SK-N-SH treated with all-trans-retinoic acid at 6 μM for 48 hours (cell line): ENCODE measurements at regions not wholly inside any gene's neighbourhood (a gene's known extent, or its start where the extent isn't known, plus 50 kb on each side); places are given as distances from the start of the nearest gene placed in this dataset.

Experiments used
- ARNTL ChIP-seq: fragments of 450-650 bp; formaldehyde crosslinking; IDR thresholded peaks from 2 replicates; pipeline ENCODE4 v1.5.0; 2020; ENCODE audit warnings: low read depth, mild to moderate bottlenecking, moderate library complexity, borderline replicate concordance
- ESRRG ChIP-seq: fragments of 250-450 bp; sonication (Bioruptor Pico); IDR thresholded peaks from 2 replicates; pipeline ENCODE4 v1.6.1; 2021; ENCODE audit warnings: mild to moderate bottlenecking
- ISL1 ChIP-seq: fragments of 250-450 bp; sonication (Bioruptor Pico); IDR thresholded peaks from 2 replicates; pipeline ENCODE4 v2.1.2; 2022; ENCODE audit warnings: mild to moderate bottlenecking, moderate library complexity
- TOX ChIP-seq: fragments of 250-450 bp; sonication (Bioruptor Pico); IDR thresholded peaks from 2 replicates; pipeline ENCODE4 v1.8.0; 2021; ENCODE audit warnings: mild to moderate bottlenecking, moderate library complexity, borderline replicate concordance
- ZFP3 ChIP-seq: fragments of 250-450 bp; sonication (Bioruptor Pico); IDR thresholded peaks from 2 replicates; pipeline ENCODE4 v1.5.0; 2020; ENCODE audit warnings: mild to moderate bottlenecking, moderate library complexity
- ZFP30 ChIP-seq: fragments of 450-650 bp; formaldehyde crosslinking; IDR thresholded peaks from 2 replicates; pipeline ENCODE4 v1.5.0; 2022; ENCODE audit warnings: mild to moderate bottlenecking, moderate library complexity
- ZNF70 ChIP-seq: fragments of 450-650 bp; formaldehyde crosslinking; IDR thresholded peaks from 2 replicates; pipeline ENCODE4 v1.5.0; 2020; ENCODE audit warnings: mild to moderate bottlenecking, moderate library complexity
- TF ChIP-seq, protein P1 (sequence below): fragments of 250-450 bp; sonication (Bioruptor Pico); IDR thresholded peaks from 2 replicates; pipeline ENCODE4 v1.5.0; 2020; ENCODE audit warnings: mild to moderate bottlenecking, moderate library complexity
- TF ChIP-seq, protein P2 (sequence below): fragments of 250-450 bp; sonication (Bioruptor Pico); IDR thresholded peaks from 2 replicates; pipeline ENCODE4 v1.8.0; 2020; ENCODE audit warnings: mild to moderate bottlenecking, moderate library complexity, borderline replicate concordance
- TF ChIP-seq, protein P3 (sequence below): fragments of 250-450 bp; sonication (Bioruptor Pico); IDR thresholded peaks from 2 replicates; pipeline ENCODE4 v1.8.0; 2021; ENCODE audit warnings: low read depth, mild to moderate bottlenecking, moderate library complexity, borderline replicate concordance
- TF ChIP-seq, protein P4 (sequence below): fragments of 250-450 bp; sonication (Bioruptor Pico); IDR thresholded peaks from 2 replicates; pipeline ENCODE4 v1.5.1; 2020; ENCODE audit warnings: low read depth, mild to moderate bottlenecking, moderate library complexity

DNA sequence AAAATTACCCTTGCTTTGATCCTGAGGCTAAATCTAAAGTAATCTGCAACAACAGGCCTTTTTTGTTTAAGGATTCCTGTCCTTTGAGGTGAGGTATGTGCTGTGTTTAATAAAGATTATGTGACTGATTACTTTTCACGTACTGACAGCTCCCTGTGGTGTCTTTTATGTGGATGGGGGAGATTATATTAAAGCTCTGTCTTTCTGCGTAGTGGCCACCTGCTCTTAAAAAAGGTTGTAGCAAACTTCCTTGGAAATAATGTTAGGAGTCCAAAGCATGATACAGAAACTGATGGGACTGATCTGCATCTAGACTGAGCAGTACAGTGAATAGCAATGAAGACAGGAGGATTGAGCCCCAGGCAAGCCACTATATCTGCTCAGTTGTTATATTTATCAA, 453.0 kb upstream of the GOLIM4 start:
- TF ChIP-seq, protein P1, sequence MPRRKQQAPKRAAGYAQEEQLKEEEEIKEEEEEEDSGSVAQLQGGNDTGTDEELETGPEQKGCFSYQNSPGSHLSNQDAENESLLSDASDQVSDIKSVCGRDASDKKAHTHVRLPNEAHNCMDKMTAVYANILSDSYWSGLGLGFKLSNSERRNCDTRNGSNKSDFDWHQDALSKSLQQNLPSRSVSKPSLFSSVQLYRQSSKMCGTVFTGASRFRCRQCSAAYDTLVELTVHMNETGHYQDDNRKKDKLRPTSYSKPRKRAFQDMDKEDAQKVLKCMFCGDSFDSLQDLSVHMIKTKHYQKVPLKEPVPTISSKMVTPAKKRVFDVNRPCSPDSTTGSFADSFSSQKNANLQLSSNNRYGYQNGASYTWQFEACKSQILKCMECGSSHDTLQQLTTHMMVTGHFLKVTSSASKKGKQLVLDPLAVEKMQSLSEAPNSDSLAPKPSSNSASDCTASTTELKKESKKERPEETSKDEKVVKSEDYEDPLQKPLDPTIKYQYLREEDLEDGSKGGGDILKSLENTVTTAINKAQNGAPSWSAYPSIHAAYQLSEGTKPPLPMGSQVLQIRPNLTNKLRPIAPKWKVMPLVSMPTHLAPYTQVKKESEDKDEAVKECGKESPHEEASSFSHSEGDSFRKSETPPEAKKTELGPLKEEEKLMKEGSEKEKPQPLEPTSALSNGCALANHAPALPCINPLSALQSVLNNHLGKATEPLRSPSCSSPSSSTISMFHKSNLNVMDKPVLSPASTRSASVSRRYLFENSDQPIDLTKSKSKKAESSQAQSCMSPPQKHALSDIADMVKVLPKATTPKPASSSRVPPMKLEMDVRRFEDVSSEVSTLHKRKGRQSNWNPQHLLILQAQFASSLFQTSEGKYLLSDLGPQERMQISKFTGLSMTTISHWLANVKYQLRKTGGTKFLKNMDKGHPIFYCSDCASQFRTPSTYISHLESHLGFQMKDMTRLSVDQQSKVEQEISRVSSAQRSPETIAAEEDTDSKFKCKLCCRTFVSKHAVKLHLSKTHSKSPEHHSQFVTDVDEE: no peak
- TF ChIP-seq ARNTL (CRISPR knock-in tag): no peak
- TF ChIP-seq, protein P2, sequence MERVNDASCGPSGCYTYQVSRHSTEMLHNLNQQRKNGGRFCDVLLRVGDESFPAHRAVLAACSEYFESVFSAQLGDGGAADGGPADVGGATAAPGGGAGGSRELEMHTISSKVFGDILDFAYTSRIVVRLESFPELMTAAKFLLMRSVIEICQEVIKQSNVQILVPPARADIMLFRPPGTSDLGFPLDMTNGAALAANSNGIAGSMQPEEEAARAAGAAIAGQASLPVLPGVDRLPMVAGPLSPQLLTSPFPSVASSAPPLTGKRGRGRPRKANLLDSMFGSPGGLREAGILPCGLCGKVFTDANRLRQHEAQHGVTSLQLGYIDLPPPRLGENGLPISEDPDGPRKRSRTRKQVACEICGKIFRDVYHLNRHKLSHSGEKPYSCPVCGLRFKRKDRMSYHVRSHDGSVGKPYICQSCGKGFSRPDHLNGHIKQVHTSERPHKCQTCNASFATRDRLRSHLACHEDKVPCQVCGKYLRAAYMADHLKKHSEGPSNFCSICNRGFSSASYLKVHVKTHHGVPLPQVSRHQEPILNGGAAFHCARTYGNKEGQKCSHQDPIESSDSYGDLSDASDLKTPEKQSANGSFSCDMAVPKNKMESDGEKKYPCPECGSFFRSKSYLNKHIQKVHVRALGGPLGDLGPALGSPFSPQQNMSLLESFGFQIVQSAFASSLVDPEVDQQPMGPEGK (CRISPR knock-in tag): no peak
- TF ChIP-seq, protein P3, sequence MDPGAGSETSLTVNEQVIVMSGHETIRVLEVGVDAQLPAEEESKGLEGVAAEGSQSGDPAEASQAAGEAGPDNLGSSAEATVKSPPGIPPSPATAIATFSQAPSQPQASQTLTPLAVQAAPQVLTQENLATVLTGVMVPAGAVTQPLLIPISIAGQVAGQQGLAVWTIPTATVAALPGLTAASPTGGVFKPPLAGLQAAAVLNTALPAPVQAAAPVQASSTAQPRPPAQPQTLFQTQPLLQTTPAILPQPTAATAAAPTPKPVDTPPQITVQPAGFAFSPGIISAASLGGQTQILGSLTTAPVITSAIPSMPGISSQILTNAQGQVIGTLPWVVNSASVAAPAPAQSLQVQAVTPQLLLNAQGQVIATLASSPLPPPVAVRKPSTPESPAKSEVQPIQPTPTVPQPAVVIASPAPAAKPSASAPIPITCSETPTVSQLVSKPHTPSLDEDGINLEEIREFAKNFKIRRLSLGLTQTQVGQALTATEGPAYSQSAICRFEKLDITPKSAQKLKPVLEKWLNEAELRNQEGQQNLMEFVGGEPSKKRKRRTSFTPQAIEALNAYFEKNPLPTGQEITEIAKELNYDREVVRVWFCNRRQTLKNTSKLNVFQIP (CRISPR knock-in tag): no peak
- no peak for TF ChIP-seq ZFP30 (CRISPR knock-in tag)
- TF ChIP-seq, protein P4, sequence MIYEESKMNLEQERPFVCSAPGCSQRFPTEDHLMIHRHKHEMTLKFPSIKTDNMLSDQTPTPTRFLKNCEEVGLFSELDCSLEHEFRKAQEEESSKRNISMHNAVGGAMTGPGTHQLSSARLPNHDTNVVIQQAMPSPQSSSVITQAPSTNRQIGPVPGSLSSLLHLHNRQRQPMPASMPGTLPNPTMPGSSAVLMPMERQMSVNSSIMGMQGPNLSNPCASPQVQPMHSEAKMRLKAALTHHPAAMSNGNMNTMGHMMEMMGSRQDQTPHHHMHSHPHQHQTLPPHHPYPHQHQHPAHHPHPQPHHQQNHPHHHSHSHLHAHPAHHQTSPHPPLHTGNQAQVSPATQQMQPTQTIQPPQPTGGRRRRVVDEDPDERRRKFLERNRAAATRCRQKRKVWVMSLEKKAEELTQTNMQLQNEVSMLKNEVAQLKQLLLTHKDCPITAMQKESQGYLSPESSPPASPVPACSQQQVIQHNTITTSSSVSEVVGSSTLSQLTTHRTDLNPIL (CRISPR knock-in tag): no peak
- TF ChIP-seq ZFP3: no peak
- TF ChIP-seq ESRRG (CRISPR knock-in tag): no peak
- no peak for TF ChIP-seq ZNF70
- TF ChIP-seq ISL1: no peak
- no peak for TF ChIP-seq TOX (CRISPR knock-in tag)
